Astrocyte (in vitro differentiated cells and primary cell): ENCODE measurements at regions not wholly inside any gene's neighbourhood (a gene's known extent, or its start where the extent isn't known, plus 50 kb on each side); places are given as distances from the start of the nearest gene placed in this dataset.

Source experiments
- DNase-seq: peaks from one replicate; pipeline ENCODE4 v3.0.0-alpha.2; 2010; ENCODE audit warnings: low read depth
- FAIRE-seq: peaks from 2 replicates; lab custom pipeline; 2011; peaks lifted over from hg19 to GRCh38; lab: Jason Lieb, UNC
- H2AFZ ChIP-seq: 2 replicates; pipeline ENCODE4 v1.6.0; 2012; ENCODE audit warnings: low read depth, low read length, inconsistent platforms
- H3K27ac ChIP-seq: 2 replicates; pipeline ENCODE4 v1.5.1; 2011; ENCODE audit warnings: low read depth, low read length, inconsistent platforms
- H3K27me3 ChIP-seq: 2 replicates; pipeline ENCODE4 v1.6.0; 2011; ENCODE audit warnings: low read length, inconsistent platforms; ENCODE audit not compliant: insufficient read depth
- H3K36me3 ChIP-seq: 2 replicates; pipeline ENCODE4 v1.5.1; 2011; ENCODE audit warnings: low read length, inconsistent platforms; ENCODE audit not compliant: insufficient read depth
- H3K4me1 ChIP-seq: 2 replicates; pipeline ENCODE4 v1.5.1; 2011; ENCODE audit warnings: low read length, inconsistent platforms; ENCODE audit not compliant: insufficient read depth
- H3K4me2 ChIP-seq: 2 replicates; pipeline ENCODE4 v1.6.0; 2012; ENCODE audit warnings: low read length, inconsistent platforms
- H3K4me3 ChIP-seq: 2 replicates; pipeline ENCODE4 v1.5.1; 2011; ENCODE audit warnings: low read depth, mild to moderate bottlenecking, low read length, inconsistent platforms; ENCODE audit not compliant: insufficient read depth
- H3K79me2 ChIP-seq: 2 replicates; pipeline ENCODE4 v1.6.0; 2012; ENCODE audit warnings: mild to moderate bottlenecking, low read length, inconsistent platforms; ENCODE audit not compliant: insufficient read depth
- H3K9ac ChIP-seq: 2 replicates; pipeline ENCODE4 v1.6.0; 2012; ENCODE audit warnings: mild to moderate bottlenecking, low read length, inconsistent platforms
- H3K9me3 ChIP-seq: 2 replicates; pipeline ENCODE4 v1.5.1; 2012; ENCODE audit warnings: low read depth, mild to moderate bottlenecking, low read length, inconsistent platforms; ENCODE audit not compliant: insufficient read depth
- H4K20me1 ChIP-seq: 2 replicates; pipeline ENCODE4 v1.6.0; 2012; ENCODE audit warnings: low read length, inconsistent platforms; ENCODE audit not compliant: insufficient read depth
- H3K27ac Mint-ChIP-seq: one replicate; pipeline ENCODE4 v1.8.0; 2021; ENCODE audit warnings: mild to moderate bottlenecking, mixed read lengths; ENCODE audit not compliant: unreplicated experiment
- H3K27me3 Mint-ChIP-seq: one replicate; pipeline ENCODE4 v1.8.0; 2021; ENCODE audit warnings: low read depth, mixed read lengths; ENCODE audit not compliant: unreplicated experiment
- H3K36me3 Mint-ChIP-seq: one replicate; pipeline ENCODE4 v1.8.0; 2021; ENCODE audit warnings: low read depth, mixed read lengths; ENCODE audit not compliant: unreplicated experiment
- H3K4me1 Mint-ChIP-seq: one replicate; pipeline ENCODE4 v1.8.0; 2021; ENCODE audit warnings: low read depth, mixed read lengths; ENCODE audit not compliant: unreplicated experiment
- H3K4me3 Mint-ChIP-seq: one replicate; pipeline ENCODE4 v1.8.0; 2021; ENCODE audit warnings: mild to moderate bottlenecking, moderate library complexity, mixed read lengths; ENCODE audit not compliant: unreplicated experiment
- H3K9me3 Mint-ChIP-seq: one replicate; pipeline ENCODE4 v1.8.0; 2021; ENCODE audit warnings: mild to moderate bottlenecking, mixed read lengths; ENCODE audit not compliant: unreplicated experiment
- CTCF ChIP-seq: IDR thresholded peaks from 2 replicates; pipeline ENCODE4 v1.5.1; 2011; ENCODE audit warnings: low read depth, mild to moderate bottlenecking, inconsistent platforms, low read length, moderate library complexity; ENCODE audit not compliant: insufficient read depth
- EZH2 ChIP-seq: IDR thresholded peaks from 2 replicates; pipeline ENCODE4 v1.6.1; 2012; ENCODE audit warnings: mild to moderate bottlenecking, low read length, inconsistent platforms; ENCODE audit not compliant: insufficient read depth

- H4K20me1 ChIP-seq: no peaks in the 10 kb centered on the region
- H3K36me3 ChIP-seq: no peaks in the 10 kb centered on the region
- no peaks in the 10 kb centered on the region for H3K79me2 ChIP-seq
- no peak for FAIRE-seq
- no peak overlapping the region for H3K27ac ChIP-seq
- DNase-seq: no peak
- Mint-ChIP-seq H3K36me3 (peaks cover 1% of the 10 kb centered on the region), H3K9me3 (peaks cover 19% of the 10 kb centered on the region), H3K4me3 (no peak overlapping the region), H3K27ac (no peak overlapping the region), H3K27me3 (peaks cover 64% of the 10 kb centered on the region), H3K4me1 (no peaks in the 10 kb centered on the region)
- peaks cover 2% of the 10 kb centered on the region for H3K27me3 ChIP-seq
- peaks cover 6% of the 10 kb centered on the region for H3K9me3 ChIP-seq
- H3K4me1 ChIP-seq: no peaks in the 10 kb centered on the region
- H3K4me2 ChIP-seq: no peak overlapping the region
- no peak overlapping the region for H2AFZ ChIP-seq
- no peak overlapping the region for H3K9ac ChIP-seq
- no peak for TF ChIP-seq EZH2
- TF ChIP-seq CTCF: no peak
- no peak overlapping the region for H3K4me3 ChIP-seq
Observed at GRCh38 chr2:71897137-71897480, 250.6 kb downstream of the CYP26B1 start.

- H3K27me3 ChIP-seq: peaks cover 2% of the 10 kb centered on the region
- FAIRE-seq: no peak
Observed at GRCh38 chr2:71896385-71897136, 251.1 kb downstream of the CYP26B1 start.

More at GRCh38 chr2:71896385-71897136, 251.1 kb downstream of the CYP26B1 start:
- H3K4me1 ChIP-seq: no peaks in the 10 kb centered on the region
- H3K9me3 ChIP-seq: peaks cover 6% of the 10 kb centered on the region
- no peak for DNase-seq
- H2AFZ ChIP-seq: no peak overlapping the region
- Mint-ChIP-seq H3K36me3 (peaks cover 1% of the 10 kb centered on the region), H3K4me1 (no peaks in the 10 kb centered on the region), H3K27me3 (peaks cover 69% of the 10 kb centered on the region), H3K9me3 (peaks cover 20% of the 10 kb centered on the region), H3K27ac (no peak overlapping the region), H3K4me3 (no peak overlapping the region)
- no peak overlapping the region for H3K4me2 ChIP-seq
- H3K36me3 ChIP-seq: no peaks in the 10 kb centered on the region
- H3K79me2 ChIP-seq: no peaks in the 10 kb centered on the region
- H3K9ac ChIP-seq: no peak overlapping the region
- no peak overlapping the region for H3K27ac ChIP-seq
- TF ChIP-seq CTCF (no peak), EZH2 (no peak)
- no peaks in the 10 kb centered on the region for H4K20me1 ChIP-seq
- no peak overlapping the region for H3K4me3 ChIP-seq
